GM12878 (cell line): ENCODE measurements at regions not wholly inside any gene's neighbourhood (a gene's known extent, or its start where the extent isn't known, plus 50 kb on each side); places are given as distances from the start of the nearest gene placed in this dataset.

Experiments
- BRCA1 ChIP-seq: IDR thresholded peaks from 2 replicates; pipeline ENCODE4 v1.6.1; 2011; ENCODE audit warnings: low read depth, low read length, improper control_type of control experiment
- HDAC2 ChIP-seq: fragments of 200-600 bp; sonication (generic); IDR thresholded peaks from 2 replicates; pipeline ENCODE4 v1.6.1; 2017
- POLR2A ChIP-seq: IDR thresholded peaks from 2 replicates; pipeline ENCODE4 v1.6.1; 2011; ENCODE audit warnings: low read depth, mild to moderate bottlenecking, low read length

DNA sequence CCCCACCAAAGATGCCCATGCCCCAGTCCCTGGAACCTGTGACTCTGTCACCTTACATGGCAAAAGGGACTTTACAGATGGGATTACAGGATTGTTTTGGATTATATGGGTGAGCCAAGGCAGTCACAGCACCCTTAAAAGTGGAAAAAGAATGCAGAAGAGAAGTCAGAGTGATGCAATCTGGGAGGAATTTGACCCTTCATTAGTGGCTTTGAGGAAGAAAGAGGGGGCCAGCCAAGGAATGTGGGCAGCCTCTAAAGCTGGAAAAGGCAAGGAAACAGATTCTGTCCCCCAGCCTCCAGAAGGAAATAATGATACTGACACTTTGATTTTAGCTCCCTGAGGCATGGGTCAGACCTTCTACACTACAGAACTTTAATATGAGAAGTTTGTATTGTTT, 257.3 kb upstream of the ISX start:
- TF ChIP-seq HDAC2 (no peak), POLR2A (no peak), BRCA1 (no peak)
